ENCODE measurements at regions not wholly inside any gene's neighbourhood (a gene's known extent, or its start where the extent isn't known, plus 50 kb on each side); places are given as distances from the start of the nearest gene placed in this dataset.

DNA sequence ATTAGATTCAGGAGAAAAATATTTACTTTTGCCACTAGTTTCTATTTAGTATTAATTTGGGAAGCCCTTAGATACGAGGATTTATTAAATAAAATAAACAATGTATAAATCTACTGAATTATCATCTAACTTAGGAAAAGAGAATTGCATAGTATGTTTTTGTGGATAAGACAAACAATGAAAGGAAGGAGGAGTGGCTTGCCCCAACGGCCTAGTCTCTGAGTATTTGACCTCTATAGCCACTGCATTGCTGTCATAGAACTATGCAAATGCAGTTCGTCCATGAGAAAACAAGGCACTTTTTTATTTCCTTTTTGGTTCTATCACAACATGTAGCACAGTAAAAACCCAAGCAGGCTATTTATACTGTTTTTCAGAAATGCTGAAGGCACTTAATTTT, 321.2 kb upstream of the CCNH start:
- DNase-seq, result no peak

- no peak for DNase-seq
Measured at GRCh38 chr5:87732875-87733768, 320.4 kb upstream of the CCNH start.

GRCh38 chr5:87729781-87730180, 317.1 kb upstream of the CCNH start:
- DNase-seq, result no peak

- DNase-seq, result no peak
Measured at GRCh38 chr5:87722286-87722685, 309.6 kb upstream of the CCNH start.

DNA sequence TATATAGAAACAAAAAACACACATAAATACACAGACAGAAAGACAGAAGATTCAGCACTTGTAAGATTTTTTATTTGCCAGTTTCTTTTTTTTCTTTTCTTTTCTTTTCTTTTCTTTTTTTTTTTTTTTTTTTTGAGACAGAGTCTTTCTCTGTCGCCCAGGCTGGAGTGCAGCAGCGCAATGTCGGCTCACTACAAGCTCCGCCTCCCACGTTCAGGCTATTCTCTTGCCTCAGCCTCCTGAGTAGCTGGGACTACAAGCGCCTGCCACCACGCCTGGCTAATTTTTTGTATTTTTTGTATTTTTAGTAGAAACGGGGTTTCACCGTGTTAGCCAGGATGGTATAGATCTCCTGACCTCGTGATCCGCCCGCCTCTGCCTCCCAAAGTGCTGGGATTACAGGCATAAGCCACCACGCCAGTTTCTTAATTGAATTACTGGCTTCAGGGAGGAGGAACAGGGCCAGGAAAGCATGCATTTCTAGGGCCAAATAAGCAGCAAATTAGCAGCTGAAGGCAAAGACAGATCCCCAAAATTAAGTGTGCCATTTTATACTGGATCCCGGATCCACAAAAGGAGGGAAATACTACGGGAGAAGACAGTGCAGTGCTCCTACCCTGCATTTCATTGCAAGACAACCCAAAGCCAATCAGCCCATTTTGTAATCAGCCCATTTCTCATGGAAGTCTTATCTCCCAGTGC, 305.6 kb upstream of the CCNH start:
- peak; percentile 7 for DNase-seq

DNA sequence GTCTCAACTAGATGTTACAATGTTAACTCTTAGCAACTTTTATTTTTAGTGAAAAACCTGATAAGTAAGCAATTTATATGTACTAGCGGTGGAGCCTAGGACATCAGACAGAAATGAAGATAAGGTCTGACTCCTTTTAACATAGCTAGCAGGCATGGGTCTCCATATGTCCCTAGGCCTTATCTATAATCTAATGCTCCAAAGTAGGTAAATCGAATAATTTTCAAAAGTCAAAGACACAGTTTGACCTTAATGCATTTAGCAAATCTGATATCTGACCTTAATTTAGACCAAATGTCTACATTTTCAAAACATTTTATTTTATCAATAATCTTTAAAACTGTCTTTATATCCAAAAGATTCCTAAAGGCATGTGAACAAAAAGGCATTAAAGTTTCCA, 305.0 kb upstream of the CCNH start:
- DNase-seq, result no peak

DNA sequence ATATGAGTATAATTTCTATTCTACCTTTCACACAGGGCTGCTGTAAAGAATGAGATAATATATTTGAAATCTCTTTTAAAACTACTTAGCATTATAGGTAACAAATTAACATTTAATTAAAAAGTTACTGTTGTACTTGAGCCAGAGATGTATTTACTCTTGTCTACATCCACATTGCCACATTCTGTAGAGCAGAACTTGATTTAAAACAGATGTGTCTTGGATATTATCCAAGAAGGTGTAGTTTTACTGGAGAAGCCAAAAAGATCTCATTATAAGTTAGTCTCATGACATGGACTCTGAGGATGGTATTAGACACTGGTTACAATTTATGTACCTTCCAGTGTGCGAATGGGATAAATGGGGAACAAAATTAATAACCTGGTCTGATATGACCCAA, 293.1 kb upstream of the CCNH start:
- DNase-seq, result no peak

- peak; percentile 9 for DNase-seq
Measured at GRCh38 chr5:87686975-87687374, 274.2 kb upstream of the CCNH start.

DNA sequence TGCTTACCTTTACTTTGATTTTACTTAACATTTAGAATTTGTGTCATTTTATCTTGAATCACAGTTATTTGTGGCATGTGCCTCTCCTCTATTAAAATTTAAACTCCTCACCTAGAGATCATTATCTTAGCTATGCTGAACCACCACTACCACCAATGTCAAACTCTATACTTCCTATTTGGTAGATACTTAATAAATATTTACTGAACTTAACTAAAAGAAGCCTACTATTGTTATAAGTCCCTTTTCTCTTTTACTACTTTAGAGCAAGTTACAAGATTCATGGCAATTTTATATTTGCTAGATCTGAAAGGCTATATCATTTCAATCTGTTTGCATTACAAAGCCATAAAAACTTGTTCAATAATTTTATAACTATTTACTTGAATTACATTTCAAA, 273.3 kb upstream of the CCNH start:
- no peak for DNase-seq

DNA sequence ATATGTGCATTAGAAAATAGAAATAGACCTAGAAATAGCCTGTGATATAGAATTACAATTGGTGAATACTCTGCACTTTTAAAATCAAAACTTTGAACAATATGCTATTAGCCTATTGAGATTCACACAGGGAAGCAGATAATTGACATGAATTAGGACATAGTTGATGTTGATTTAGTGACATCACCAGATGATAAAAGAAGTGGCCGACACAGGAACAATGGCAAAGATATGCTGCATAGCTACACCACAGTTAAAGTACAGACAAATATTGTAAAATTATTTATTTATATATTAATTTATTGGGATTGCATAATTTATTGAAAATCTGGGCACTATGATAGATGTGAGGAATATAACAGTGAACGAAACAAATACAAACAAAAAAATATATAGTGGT, 261.5 kb upstream of the CCNH start:
- DNase-seq, result no peak

GRCh38 chr5:87671146-87671545, 258.4 kb upstream of the CCNH start:
- DNase-seq, result no peak

- DNase-seq, result no peak
Measured at GRCh38 chr5:87665166-87665565, 252.4 kb upstream of the CCNH start.

DNA sequence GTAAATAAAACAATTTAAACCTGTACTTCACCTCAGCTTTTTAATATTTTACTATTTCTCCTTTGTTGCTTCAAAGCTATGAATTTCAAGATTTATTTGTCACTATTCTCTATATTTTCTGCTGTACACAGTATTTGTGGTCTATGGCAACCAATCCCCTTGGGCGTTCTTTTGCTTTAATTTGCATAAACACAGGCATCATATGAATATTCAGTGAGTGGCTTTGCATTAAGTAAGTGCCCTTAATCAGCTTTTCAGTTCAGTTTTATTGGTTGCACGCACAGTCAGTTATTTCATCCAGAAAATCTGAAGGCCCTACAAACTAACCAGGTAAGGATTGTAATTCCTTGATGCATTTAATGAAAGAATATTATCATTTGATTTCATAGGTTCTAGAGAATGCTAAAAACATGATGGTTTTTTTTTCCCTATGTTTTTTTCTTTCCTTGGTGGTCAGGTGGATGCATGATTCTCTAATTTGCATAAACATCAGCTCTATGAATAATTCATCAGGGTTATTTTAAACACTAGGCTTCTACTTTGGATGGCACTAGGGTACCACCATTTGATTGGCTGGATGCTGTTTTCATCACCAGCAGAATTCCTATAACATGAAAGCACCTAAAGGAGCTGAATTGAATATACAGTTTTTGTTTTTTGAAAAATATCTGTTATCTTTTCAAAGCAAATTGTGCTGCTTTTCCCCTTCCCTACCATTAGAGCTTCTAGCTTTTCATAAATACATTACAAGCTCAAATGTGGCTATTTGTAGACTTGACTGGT, 249.2 kb upstream of the CCNH start:
- DNase-seq, result no peak

DNA sequence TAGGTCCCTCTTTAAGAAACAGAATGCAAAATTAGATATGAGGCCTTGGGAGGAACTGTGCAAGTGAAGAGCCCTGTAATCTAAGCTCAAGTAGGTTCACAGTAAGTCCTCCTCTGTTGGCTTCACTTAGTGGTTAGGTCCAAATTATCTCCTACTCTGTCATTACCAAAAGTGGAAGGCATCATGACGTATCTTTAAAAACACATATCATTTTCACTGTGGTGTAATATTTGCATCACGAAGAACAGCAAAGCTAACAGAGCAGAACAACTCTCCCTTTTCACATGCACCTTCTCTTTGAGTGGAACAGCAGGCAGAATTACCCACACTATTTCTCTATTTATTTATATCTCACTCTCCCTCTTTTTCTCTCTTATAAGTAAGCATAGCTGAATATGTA, 240.5 kb upstream of the CCNH start:
- DNase-seq, result no peak

DNA sequence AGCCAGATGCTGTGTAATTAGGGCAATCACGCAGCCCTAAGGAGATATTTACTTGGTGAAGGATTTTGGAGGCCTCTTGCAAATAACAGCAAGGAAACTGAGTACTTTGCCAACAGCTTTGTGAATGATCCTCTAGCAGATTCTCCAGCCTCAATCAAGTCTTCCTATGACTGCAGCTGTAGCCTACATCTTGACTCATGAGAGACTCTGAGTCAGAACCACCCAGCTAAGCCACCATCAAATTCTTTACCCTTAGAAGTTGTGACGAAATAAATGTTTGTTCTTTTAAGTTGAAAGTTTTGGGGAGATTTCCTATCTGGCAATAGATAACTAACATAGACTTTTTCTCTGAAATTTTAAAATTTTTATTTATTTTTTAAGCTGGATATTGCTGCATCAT, 237.6 kb upstream of the CCNH start:
- DNase-seq, result no peak

DNA sequence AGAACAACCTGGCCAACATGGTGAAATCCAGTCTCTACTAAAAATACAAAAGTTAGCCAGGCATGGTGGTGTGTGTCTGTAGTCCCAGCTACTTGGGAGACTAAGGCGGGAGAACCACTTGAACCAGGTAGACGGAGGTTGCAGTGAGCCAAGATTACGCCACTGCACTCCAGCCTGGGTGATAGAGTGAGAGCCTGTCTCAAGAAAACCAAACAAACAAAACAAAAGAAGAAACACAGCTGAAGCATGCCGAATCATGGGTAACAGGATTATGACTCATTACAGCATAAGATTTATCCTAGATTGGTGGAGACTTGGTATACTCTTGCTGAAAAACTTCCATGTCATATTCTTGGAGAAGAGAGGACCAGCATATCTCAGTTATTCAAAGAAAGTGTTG, 236.7 kb upstream of the CCNH start:
- DNase-seq, result no peak

- no peak for DNase-seq
Measured at GRCh38 chr5:87645224-87645623, 232.5 kb upstream of the CCNH start.

GRCh38 chr5:87640902-87641301, 228.2 kb upstream of the CCNH start:
- DNase-seq, result no peak

GRCh38 chr5:87627363-87627762, 214.6 kb upstream of the CCNH start:
- DNase-seq, result no peak

DNA sequence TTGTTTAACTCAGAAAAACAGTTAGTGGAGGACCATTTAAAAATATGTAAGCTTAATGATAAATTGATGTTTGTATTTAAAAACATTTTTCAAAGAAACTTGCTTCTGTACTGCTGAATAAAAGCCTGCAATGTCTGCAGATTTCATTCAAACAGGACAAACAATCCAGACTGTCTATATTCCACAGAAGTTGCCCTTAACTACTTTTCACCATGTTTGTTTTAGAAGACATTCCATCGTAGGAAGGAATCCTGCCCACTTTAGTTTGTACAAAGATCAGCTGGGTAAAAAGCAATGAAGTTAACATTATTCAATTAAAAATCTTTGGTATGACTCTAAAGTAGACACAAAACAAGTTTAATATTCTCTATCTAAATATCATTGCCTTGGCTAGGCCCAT, 195.7 kb upstream of the CCNH start:
- DNase-seq, result no peak

- no peak for DNase-seq
Measured at GRCh38 chr5:87605663-87606062, 192.9 kb upstream of the CCNH start.

DNA sequence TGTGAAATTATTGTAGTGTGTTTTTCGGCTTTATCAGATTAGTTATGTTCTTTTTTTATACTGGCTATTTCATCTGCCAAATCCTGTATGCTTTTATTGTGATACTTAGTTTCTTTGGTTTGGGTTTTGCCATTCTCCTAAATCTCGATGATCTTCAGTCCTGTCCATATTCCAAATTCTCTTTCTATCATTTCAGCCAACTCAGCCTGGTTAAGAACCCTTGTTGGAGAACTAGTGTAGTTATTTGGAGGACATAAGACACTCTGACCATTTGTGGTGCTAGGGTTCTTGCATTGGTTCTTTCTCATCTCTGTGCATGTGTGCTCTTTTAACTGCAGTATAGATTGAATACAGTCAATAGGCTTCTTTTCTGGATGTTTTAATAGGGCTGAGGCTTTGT, 187.0 kb upstream of the CCNH start:
- no peak for DNase-seq

- no peak for DNase-seq
Measured at GRCh38 chr5:87598460-87598859, 185.7 kb upstream of the CCNH start.

GRCh38 chr5:87594566-87594965, 181.8 kb upstream of the CCNH start:
- DNase-seq, result no peak

All from RPMI8226 (cell line).